ENCODE measurements at regions not wholly inside any gene's neighbourhood (a gene's known extent, or its start where the extent isn't known, plus 50 kb on each side); places are given as distances from the start of the nearest gene placed in this dataset.
"Not testable (repeated sequence)": the region's sequence is repeated elsewhere in the genome, so short reads cannot be mapped to it uniquely, and the experiment has no call there.

DNA sequence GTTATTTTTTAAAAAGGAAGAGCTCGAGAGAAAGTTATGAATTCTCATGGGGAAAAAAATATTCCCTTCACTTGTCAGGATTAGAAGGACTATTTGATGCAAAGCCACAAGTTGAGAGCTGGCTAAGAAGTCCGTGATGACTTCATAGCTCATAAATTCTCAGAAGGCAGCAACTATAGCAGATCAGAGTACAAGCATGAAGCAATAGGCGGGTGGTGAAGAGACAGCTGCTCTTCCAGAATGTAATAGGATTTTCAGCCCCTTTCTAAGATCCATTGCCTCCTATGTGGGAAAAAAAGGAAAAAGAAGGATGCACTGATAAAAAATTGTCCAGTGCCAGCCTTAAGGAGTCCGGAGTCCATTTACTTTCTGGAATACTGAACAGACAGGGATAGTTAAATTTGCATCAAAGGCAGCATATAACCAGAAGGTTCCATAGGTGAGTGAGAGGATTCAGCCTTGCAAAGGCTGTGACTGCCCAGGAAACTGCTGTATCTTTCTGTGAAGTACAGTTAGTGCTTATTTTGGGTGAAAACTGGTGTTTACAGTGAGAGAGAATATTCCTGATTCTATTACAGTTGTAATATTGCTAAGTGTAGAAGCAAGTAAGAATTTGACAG, 929.5 kb upstream of the ALCAM start:
- H3K9me2 ChIP-seq (replicated peaks; ENCODE audit: insufficient read depth), result no peaks in the 10 kb centered on the region
- DNase-seq (ENCODE audit: low spot score), result peak; percentile 45
- H3K36me3 ChIP-seq (replicated peaks; ENCODE audit: insufficient read depth, low read depth), result no peaks in the 10 kb centered on the region
- no peaks in the 10 kb centered on the region for H3K79me2 ChIP-seq
- H3K4me1 ChIP-seq (ENCODE audit: insufficient read depth), result no peaks in the 10 kb centered on the region
- no peaks in the 10 kb centered on the region for H3K27me3 ChIP-seq
- H3K27ac ChIP-seq, result peak overlapping the region; percentile 5
- H3K4me3 ChIP-seq, result no peak overlapping the region
- H3K4me2 ChIP-seq, result peak overlapping the region; percentile 26
- no peaks in the 10 kb centered on the region for H4K20me1 ChIP-seq (ENCODE audit: insufficient read depth, poor library complexity, severe bottlenecking)
- no peaks in the 10 kb centered on the region for H3K9me3 ChIP-seq (ENCODE audit: low read depth)
- H2AFZ ChIP-seq, result no peak overlapping the region
- 39% methylated on average over 4 of the region's 4 CpGs for WGBS (ENCODE audit: low lambda C conversion rate, missing lambda C conversion rate)
- no peak for TF ChIP-seq EZH2phosphoT487 (IDR thresholded peaks at IDR 0.05; ENCODE audit: low read depth, severe bottlenecking, unreplicated experiment)
- TF ChIP-seq, protein P1, sequence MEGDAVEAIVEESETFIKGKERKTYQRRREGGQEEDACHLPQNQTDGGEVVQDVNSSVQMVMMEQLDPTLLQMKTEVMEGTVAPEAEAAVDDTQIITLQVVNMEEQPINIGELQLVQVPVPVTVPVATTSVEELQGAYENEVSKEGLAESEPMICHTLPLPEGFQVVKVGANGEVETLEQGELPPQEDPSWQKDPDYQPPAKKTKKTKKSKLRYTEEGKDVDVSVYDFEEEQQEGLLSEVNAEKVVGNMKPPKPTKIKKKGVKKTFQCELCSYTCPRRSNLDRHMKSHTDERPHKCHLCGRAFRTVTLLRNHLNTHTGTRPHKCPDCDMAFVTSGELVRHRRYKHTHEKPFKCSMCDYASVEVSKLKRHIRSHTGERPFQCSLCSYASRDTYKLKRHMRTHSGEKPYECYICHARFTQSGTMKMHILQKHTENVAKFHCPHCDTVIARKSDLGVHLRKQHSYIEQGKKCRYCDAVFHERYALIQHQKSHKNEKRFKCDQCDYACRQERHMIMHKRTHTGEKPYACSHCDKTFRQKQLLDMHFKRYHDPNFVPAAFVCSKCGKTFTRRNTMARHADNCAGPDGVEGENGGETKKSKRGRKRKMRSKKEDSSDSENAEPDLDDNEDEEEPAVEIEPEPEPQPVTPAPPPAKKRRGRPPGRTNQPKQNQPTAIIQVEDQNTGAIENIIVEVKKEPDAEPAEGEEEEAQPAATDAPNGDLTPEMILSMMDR (IDR thresholded peaks at IDR 0.05; ENCODE audit: poor library complexity), result no peak
- no peak for TF ChIP-seq EZH2 (IDR thresholded peaks at IDR 0.05; ENCODE audit: borderline replicate concordance)

DNA sequence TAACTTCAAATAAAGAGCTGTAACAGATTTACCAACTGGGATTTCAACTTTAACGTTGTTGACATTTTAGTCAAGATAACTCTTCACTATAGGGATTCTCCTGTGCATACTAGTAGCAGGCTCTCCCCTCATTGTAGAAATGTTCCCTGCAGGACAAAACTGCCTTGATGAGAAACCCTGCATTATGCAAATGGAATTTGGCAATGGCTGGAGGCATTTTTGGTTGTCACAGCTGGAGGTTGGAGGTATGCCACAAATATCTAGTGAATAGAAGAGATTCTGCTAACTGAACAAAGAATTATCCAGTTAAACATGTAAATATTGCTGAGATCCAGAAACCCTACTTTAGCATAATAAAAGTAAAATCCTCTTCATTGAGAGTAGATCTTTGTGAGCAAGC, 928.8 kb upstream of the ALCAM start:
- Histone ChIP-seq H3K79me2 (no peaks in the 10 kb centered on the region), H3K4me2 (peak overlapping the region; percentile 26)

DNA sequence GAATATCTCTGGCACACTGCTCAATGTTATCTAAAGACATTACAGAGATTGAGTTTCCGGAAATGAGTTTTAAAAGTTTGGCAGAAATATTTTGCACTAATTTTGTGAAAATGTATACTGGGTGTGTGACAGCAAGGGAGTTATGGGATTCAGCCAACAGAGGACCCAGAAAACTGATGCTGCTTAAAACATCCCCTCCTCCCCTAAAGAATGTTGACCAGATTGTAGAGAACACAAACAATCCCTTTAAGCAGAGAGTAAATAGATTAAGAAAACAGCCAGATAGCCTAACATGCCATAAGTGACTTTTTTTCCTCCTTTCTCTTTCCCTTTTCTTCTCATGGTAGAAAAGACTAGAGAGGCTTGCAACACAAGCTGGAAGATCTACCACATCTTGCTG, 928.0 kb upstream of the ALCAM start:
- Histone ChIP-seq H3K27me3 (no peaks in the 10 kb centered on the region), H2AFZ (no peak overlapping the region), H3K36me3 (replicated peaks; ENCODE audit: insufficient read depth, low read depth) (no peaks in the 10 kb centered on the region), H4K20me1 (ENCODE audit: insufficient read depth, poor library complexity, severe bottlenecking) (no peaks in the 10 kb centered on the region), H3K9me3 (ENCODE audit: low read depth) (no peaks in the 10 kb centered on the region), H3K4me3 (no peak overlapping the region), H3K27ac (no peak overlapping the region), H3K79me2 (no peaks in the 10 kb centered on the region), H3K4me1 (ENCODE audit: insufficient read depth) (no peaks in the 10 kb centered on the region), H3K4me2 (peak overlapping the region; percentile 39), H3K9me2 (replicated peaks; ENCODE audit: insufficient read depth) (no peaks in the 10 kb centered on the region)
- DNase-seq (ENCODE audit: low spot score), result no peak
- TF ChIP-seq EZH2phosphoT487 (IDR thresholded peaks at IDR 0.05; ENCODE audit: low read depth, severe bottlenecking, unreplicated experiment), result no peak
- TF ChIP-seq, protein P1 (IDR thresholded peaks at IDR 0.05; ENCODE audit: poor library complexity), result no peak
- TF ChIP-seq EZH2 (IDR thresholded peaks at IDR 0.05; ENCODE audit: borderline replicate concordance), result no peak
- 43% methylated on average over 1 of the region's 1 CpG for WGBS (ENCODE audit: low lambda C conversion rate, missing lambda C conversion rate)

More for the DNA sequence above, 928.8 kb upstream of the ALCAM start:
- H3K4me1 ChIP-seq (ENCODE audit: insufficient read depth), result no peaks in the 10 kb centered on the region
- H4K20me1 ChIP-seq (ENCODE audit: insufficient read depth, poor library complexity, severe bottlenecking), result no peaks in the 10 kb centered on the region
- H3K27me3 ChIP-seq, result no peaks in the 10 kb centered on the region
- no peaks in the 10 kb centered on the region for H3K9me2 ChIP-seq (replicated peaks; ENCODE audit: insufficient read depth)
- H3K4me3 ChIP-seq, result no peak overlapping the region
- H3K27ac ChIP-seq, result peak overlapping the region; percentile 5
- no peak for DNase-seq (ENCODE audit: low spot score)
- H2AFZ ChIP-seq, result no peak overlapping the region
- TF ChIP-seq, protein P1 (IDR thresholded peaks at IDR 0.05; ENCODE audit: poor library complexity), result no peak
- no peak for TF ChIP-seq EZH2phosphoT487 (IDR thresholded peaks at IDR 0.05; ENCODE audit: low read depth, severe bottlenecking, unreplicated experiment)
- no peak for TF ChIP-seq EZH2 (IDR thresholded peaks at IDR 0.05; ENCODE audit: borderline replicate concordance)
- WGBS (ENCODE audit: low lambda C conversion rate, missing lambda C conversion rate), result 0% methylated on average over 1 of the region's 1 CpG
- H3K36me3 ChIP-seq (replicated peaks; ENCODE audit: insufficient read depth, low read depth), result no peaks in the 10 kb centered on the region
- no peaks in the 10 kb centered on the region for H3K9me3 ChIP-seq (ENCODE audit: low read depth)

DNA sequence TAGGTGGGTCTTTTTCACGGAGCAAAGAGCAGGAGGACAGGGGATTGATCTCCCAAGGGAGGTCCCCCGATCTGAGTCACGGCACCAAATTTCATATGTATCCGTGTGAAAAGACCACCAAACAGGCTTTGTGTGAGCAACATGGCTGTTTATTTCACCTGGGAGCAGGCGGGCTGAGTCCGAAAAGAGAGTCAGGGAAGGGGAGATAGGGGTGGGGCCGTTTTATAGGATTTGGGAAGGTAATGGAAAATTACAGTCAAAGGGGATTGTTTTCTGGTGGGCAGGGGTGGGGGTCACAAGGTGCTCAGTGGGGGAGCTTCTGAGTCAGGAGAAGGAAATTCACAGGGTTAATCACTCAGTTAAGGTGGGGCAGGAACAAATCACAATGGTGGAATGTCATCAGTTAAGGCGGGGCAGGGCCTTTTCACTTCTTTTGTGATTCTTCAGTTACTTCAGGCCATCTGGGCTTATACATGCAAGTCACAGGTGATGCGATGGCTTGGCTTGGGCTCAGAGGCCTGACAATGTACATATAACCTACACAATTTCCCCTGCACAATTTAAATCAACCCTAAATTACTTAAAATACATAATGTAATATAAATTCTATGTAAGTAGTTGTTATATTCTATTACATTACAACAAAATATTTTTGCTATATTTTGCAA, 921.3 kb upstream of the ALCAM start:
- H3K9me2 ChIP-seq (replicated peaks; ENCODE audit: insufficient read depth); H3K79me2 ChIP-seq: not testable (repeated sequence)

More for the DNA sequence above, 921.3 kb upstream of the ALCAM start:
- H3K4me3 ChIP-seq; H3K36me3 ChIP-seq (replicated peaks; ENCODE audit: insufficient read depth, low read depth); H4K20me1 ChIP-seq (ENCODE audit: insufficient read depth, poor library complexity, severe bottlenecking); H3K4me2 ChIP-seq; H3K27ac ChIP-seq; H2AFZ ChIP-seq; DNase-seq (ENCODE audit: low spot score); H3K4me1 ChIP-seq (ENCODE audit: insufficient read depth); H3K9me3 ChIP-seq (ENCODE audit: low read depth); H3K27me3 ChIP-seq: not testable (repeated sequence)
- 93% methylated on average over 9 of the region's 9 CpGs for WGBS (ENCODE audit: low lambda C conversion rate, missing lambda C conversion rate)
